Lower lobe of right lung (tissue), 2 donors: ENCODE measurements at regions not wholly inside any gene's neighbourhood (a gene's known extent, or its start where the extent isn't known, plus 50 kb on each side); places are given as distances from the start of the nearest gene placed in this dataset.

Source experiments
- ATAC-seq, 2 donors: fragments of 200-7000 bp; cut with Tn5 transposase; one replicate each; pipeline ENCODE4 v1.9.1; 2020 to 2022; ENCODE audit warnings: mild to moderate bottlenecking in 2 of 2, moderate library complexity in 2 of 2
- DNase-seq: peaks from one replicate; pipeline ENCODE4 v3.0.0-alpha.2; 2020
- H3K27ac ChIP-seq: fragments of 200-600 bp; one replicate; pipeline ENCODE4 v1.8.0; 2022
- H3K27me3 ChIP-seq: fragments of 200-600 bp; one replicate; pipeline ENCODE4 v1.8.0; 2022; ENCODE audit warnings: low read depth
- H3K36me3 ChIP-seq: fragments of 200-600 bp; one replicate; pipeline ENCODE4 v1.8.0; 2022; ENCODE audit warnings: mild to moderate bottlenecking
- H3K4me1 ChIP-seq: fragments of 200-600 bp; one replicate; pipeline ENCODE4 v1.8.0; 2022
- H3K4me3 ChIP-seq: fragments of 200-600 bp; one replicate; pipeline ENCODE4 v1.8.0; 2022; ENCODE audit warnings: mild to moderate bottlenecking
- H3K9me3 ChIP-seq: fragments of 200-600 bp; one replicate; pipeline ENCODE4 v1.8.0; 2022
- intact Hi-C: fragments of 100-400 bp; cut with DNase I; formaldehyde crosslinking; loops from one replicate; pipeline ENCODE4 v1.11.0; 2022
- TF ChIP-seq, protein P1 (sequence below): fragments of 200-600 bp; IDR thresholded peaks from one replicate; pipeline ENCODE4 v1.8.0; 2022; ENCODE audit warnings: antibody characterized with exemption, mild to moderate bottlenecking
- donor health status: DM: no; HTN: yes; CAD: no; lungs with severe emphysema.

DNA sequence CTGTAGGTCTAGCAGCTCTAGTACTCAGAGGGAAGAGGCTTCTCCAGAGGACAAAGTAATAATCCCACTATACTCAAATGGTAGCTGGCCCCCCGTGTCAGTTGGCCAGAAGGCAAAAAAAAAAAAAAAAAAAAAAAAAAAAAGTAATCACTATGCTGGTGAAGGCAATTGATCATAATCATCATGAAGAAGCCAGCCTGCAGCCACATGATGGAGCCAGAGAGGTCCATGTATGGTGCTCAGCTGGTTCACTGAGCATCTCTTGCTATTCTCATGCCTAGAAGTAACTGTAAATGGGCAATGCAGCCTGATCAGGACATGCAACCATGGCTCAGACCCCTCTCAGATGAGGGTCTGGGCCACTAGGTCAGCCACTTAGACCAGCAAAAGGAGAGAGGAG is 378.8 kb downstream of the MED13L start:
- intact Hi-C loops = no loop called here
- no peaks in the 10 kb centered on the region for H3K36me3 ChIP-seq
- no peaks in the 10 kb centered on the region for H3K9me3 ChIP-seq
- H3K4me3 ChIP-seq = no peak overlapping the region
- no peaks in the 10 kb centered on the region for H3K27me3 ChIP-seq
- TF ChIP-seq, protein P1, sequence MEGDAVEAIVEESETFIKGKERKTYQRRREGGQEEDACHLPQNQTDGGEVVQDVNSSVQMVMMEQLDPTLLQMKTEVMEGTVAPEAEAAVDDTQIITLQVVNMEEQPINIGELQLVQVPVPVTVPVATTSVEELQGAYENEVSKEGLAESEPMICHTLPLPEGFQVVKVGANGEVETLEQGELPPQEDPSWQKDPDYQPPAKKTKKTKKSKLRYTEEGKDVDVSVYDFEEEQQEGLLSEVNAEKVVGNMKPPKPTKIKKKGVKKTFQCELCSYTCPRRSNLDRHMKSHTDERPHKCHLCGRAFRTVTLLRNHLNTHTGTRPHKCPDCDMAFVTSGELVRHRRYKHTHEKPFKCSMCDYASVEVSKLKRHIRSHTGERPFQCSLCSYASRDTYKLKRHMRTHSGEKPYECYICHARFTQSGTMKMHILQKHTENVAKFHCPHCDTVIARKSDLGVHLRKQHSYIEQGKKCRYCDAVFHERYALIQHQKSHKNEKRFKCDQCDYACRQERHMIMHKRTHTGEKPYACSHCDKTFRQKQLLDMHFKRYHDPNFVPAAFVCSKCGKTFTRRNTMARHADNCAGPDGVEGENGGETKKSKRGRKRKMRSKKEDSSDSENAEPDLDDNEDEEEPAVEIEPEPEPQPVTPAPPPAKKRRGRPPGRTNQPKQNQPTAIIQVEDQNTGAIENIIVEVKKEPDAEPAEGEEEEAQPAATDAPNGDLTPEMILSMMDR = no peak
- ATAC-seq = no peak
- no peak overlapping the region for H3K27ac ChIP-seq
- no peak for DNase-seq
- H3K4me1 ChIP-seq = no peaks in the 10 kb centered on the region

GRCh38 chr12:115897729-115898128 is 379.8 kb downstream of the MED13L start:
- ATAC-seq = no peak
- no peaks in the 10 kb centered on the region for H3K4me1 ChIP-seq
- H3K27me3 ChIP-seq = no peaks in the 10 kb centered on the region
- TF ChIP-seq, protein P1 = no peak
- DNase-seq = no peak
- H3K27ac ChIP-seq = no peak overlapping the region
- no peaks in the 10 kb centered on the region for H3K9me3 ChIP-seq
- no peak overlapping the region for H3K4me3 ChIP-seq
- H3K36me3 ChIP-seq = no peaks in the 10 kb centered on the region
- intact Hi-C loops = no loop called here

DNA sequence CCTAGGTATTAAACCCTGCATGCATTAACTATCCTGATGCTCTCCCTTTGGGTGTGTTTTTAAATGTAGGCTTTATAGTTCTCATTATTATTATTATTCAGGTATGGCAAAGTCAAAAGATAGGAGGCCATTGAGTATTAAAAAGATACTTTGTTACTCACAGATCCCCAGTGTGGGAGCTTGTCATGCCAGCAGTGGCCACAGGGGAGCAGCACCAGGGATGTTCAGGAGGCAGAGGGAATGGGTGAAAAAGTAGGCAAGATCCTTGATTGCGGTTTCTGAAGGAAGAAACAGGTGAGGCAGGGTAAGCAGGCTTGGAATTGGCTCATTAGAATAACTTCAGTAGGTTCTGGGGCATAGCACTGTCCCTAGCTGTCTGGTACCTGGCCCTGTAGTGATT is 382.2 kb downstream of the MED13L start:
- TF ChIP-seq, protein P1 = no peak
- intact Hi-C loops = no loop called here
- Histone ChIP-seq H3K27me3 (no peaks in the 10 kb centered on the region), H3K4me3 (no peak overlapping the region), H3K9me3 (no peaks in the 10 kb centered on the region), H3K4me1 (no peaks in the 10 kb centered on the region), H3K27ac (no peak overlapping the region), H3K36me3 (no peaks in the 10 kb centered on the region)
- ATAC-seq = no peak
- DNase-seq = no peak

- H3K27ac ChIP-seq = no peak overlapping the region
- H3K4me3 ChIP-seq = no peak overlapping the region
- intact Hi-C loops = no loop called here
- no peaks in the 10 kb centered on the region for H3K4me1 ChIP-seq
- H3K36me3 ChIP-seq = no peaks in the 10 kb centered on the region
- TF ChIP-seq, protein P1 = no peak
- DNase-seq (no peak), ATAC-seq (peak in 1 of 2 donors; percentile 23)
- H3K27me3 ChIP-seq = no peaks in the 10 kb centered on the region
- no peaks in the 10 kb centered on the region for H3K9me3 ChIP-seq
Observed at GRCh38 chr12:115891556-115892164, 385.8 kb downstream of the MED13L start.

- Histone ChIP-seq H3K36me3 (no peaks in the 10 kb centered on the region), H3K27me3 (no peaks in the 10 kb centered on the region), H3K9me3 (no peaks in the 10 kb centered on the region), H3K4me1 (no peaks in the 10 kb centered on the region), H3K27ac (no peak overlapping the region), H3K4me3 (no peak overlapping the region)
- DNase-seq (no peak), ATAC-seq (no peak)
- TF ChIP-seq, protein P1 = no peak
- intact Hi-C loops = no loop called here
Observed at GRCh38 chr12:115886666-115887065, 390.8 kb downstream of the MED13L start.
